HG02588 (cell line): ENCODE measurements at regions not wholly inside any gene's neighbourhood (a gene's known extent, or its start where the extent isn't known, plus 50 kb on each side); places are given as distances from the start of the nearest gene placed in this dataset.

ENCODE experiments used
- ATAC-seq: cut with Tn5 transposase; IDR thresholded peaks from one replicate; pipeline ENCODE4 v1.9.1; 2021; ENCODE audit warnings: mild to moderate bottlenecking, moderate library complexity; ENCODE audit not compliant: unreplicated experiment

GRCh38 chr6:165732696-165733488 lies 69.9 kb upstream of the PDE10A start:
- ATAC-seq: no peak

GRCh38 chr6:165729307-165729936 lies 66.4 kb upstream of the PDE10A start:
- no peak for ATAC-seq

- ATAC-seq: no peak
Measured at GRCh38 chr6:165728216-165728615, 65.2 kb upstream of the PDE10A start.

DNA sequence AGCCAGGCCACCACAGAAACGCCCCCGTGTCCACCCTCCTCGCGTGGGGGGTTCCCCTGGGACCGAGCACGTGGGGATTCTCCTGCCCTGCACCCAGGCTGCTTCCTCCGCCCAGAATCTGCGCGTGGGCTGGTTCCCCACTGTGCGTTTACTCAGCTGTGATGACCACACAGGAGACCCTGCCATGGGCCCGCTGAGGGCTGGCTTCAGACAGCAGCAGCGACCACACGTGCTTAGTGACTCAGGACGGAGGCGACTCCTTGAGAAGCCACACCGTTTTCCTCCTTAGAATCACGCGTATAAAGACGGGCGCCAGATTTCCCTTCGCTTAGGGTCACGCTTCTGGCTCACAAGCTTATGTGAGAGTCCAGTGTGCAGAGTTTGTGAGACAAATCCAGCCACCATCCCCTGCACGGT lies 63.9 kb upstream of the PDE10A start:
- no peak for ATAC-seq

GRCh38 chr6:165726290-165726875 lies 63.3 kb upstream of the PDE10A start:
- no peak for ATAC-seq

DNA sequence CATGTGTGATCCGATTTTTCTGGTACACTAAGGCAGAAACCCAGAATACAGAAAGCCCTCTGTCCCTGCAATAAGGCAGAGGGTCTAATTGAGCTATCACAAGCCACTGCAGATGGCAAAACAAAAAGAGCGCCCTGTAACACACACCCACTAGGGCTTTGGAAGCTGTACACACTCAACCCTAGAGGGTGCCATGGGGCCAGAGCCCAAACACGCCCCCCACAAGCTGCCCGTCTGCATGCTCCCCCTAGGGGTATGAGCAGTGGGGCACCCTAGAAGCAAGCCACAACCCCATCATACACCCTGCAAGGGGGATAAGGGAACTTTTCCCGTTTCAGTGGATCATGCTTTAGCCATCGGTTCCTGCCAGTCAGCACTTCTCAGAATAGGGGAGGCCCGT lies 62.2 kb upstream of the PDE10A start:
- ATAC-seq: no peak

DNA sequence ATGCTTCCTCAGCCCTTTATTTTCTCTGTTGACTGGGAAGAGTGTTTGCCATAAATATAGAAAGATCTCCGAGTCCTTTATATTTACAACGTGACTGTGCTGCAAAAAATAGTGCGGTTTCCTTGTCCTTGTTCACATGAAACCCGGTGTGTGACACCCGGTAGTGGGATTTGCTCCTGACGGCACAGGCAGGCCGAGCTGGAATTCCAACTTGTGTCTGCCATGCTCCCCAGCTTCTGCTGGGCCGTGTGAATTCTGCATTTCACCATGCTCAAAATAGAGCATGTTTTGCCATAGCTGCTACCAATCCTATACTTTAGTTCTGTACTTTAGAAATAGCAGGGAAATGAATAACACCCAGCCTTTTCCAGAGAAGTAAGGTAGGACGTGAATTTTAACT lies 60.3 kb upstream of the PDE10A start:
- ATAC-seq: no peak

DNA sequence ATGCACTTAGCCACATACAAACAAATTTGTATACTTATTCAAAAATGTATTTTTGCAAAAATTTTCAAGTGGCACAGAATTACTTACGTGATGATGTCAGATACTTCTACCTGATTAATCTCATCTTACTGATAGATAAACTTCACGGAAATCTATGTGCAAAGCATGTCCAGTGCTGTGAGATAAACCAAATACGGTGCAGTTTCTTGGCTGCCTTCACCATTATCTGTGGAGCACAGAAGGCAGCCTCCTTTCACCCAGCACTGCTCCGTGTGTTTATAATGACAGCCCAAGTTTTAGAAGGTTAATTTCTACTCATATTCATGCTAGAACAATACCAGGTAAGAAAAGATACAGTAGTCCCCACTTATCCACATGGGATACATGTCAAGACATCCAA lies 59.0 kb upstream of the PDE10A start:
- ATAC-seq: no peak

DNA sequence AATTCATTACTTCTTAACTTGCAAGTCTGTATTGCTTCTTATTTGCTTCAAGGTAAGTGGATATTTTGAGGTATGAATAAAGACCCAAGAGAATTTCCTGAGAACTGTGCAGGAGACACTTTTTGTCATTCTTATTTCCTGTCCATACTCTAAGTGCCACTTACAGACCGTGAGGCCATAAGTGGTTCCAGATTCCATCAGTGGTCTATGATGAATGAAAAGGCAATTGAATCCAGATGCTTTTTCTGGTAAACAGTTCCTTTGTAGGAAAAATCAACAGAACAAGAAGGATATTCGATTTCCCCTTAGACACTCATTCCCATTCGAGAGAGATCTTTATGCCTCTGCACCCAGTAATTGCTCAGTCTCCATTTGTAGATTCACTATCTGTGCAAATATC lies 58.3 kb upstream of the PDE10A start:
- ATAC-seq: no peak

DNA sequence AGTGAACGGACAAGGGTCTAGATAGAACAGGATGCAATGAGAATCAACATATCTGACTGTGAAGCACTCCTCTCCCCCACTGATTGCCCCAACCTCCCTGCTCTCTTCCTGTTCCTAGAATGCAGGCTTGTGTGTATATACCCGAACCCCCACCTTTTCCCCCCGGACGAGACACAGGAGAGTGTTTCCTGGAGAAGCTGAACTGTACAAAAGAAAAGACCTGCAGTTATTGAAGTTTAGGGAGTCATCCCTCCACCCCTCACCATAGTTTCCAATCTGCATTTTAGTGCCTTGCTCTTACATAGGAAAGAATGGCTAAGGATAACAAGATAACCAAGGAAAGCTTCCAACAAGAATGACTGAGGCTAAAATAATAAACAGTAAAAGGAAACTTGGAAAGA lies 55.5 kb upstream of the PDE10A start:
- no peak for ATAC-seq

DNA sequence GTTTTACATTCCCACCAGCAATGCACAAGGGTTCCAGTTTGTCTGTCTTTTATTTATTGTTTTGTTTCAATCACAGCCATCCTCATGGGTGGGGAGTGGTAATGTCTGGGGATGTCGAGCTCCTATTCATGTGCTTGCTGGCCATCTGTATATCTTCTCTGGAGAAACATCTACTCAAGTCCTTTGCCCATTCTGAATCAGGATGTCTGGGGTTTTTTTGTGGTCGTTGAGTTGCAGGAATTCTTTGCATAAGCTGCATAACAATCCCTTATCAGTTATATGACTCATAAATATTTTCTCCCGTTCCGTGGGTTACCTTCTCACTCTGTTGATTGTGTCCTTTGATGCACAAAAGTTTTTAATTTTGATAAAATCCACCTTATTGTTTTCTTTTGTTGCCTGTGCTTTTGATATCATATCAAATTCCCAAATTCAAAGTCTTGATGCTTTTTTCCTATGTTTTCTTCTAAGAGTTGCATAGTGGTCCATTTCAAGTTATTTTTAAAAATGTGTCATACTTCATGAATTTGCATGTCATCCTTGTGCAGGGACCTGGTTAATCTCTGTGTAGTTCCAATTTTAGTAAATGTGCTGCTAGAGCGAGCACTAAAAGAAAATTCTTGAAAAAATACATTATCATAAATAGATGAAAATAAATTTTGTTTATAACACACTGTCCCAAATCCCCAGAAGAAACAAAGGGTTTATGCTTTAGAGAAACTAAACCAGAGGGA lies 54.9 kb upstream of the PDE10A start:
- ATAC-seq: no peak

DNA sequence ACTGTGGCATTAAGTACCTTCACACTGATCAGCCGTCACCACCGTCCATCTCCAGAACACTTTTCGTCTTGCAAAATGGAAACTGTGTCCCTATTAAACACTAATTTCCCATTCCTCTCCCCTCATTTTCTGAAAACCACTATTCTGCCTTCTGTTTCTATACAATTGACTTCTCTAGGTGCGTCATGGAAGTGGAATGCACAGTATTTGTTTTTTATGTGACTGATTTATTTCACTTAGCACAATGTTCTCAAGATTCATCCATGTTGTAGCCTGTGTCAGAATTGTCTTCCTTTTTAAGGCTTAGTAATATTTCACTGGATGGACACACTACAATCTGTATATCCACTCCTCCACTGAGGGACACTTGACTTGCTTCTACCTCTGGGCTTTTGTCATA lies 53.8 kb upstream of the PDE10A start:
- no peak for ATAC-seq

DNA sequence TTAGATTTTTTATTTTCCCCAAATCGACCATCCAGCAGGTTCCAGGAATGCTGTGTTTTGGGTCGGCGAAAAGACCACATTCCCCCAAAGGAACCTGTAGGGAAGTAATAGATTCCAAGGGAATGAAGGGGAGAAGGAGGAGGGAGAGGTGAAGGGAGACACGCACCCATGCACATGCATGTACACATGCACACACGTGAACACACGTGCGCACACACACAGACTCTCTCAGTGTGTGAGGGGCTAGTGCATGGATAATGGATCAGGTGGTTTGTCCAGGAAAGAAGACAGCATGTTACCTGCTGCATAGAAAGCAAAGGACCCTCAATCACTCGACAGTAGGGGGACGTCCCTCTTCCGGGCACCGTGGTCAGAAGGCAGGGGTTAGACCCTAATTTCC lies 52.4 kb upstream of the PDE10A start:
- no peak for ATAC-seq

DNA sequence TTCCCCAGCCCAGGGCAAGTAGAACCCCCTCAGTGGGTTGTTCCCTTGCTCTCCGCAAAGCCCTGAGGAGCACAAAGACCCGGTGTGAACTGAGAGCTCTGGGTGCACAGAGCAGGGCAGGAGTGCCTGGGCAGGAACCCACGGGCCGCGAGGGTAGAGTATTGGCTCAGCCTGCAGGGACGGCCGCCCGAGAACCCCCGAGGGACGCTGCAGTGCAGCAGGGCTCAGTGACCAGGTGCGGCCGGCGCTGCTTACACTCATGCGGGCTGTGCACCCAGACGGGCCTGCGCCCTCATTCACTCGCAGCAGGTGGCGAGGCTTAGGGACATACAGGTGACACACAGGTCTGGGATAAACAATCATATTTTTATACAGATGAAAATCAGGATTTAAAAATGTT lies 51.9 kb upstream of the PDE10A start:
- ATAC-seq: no peak

DNA sequence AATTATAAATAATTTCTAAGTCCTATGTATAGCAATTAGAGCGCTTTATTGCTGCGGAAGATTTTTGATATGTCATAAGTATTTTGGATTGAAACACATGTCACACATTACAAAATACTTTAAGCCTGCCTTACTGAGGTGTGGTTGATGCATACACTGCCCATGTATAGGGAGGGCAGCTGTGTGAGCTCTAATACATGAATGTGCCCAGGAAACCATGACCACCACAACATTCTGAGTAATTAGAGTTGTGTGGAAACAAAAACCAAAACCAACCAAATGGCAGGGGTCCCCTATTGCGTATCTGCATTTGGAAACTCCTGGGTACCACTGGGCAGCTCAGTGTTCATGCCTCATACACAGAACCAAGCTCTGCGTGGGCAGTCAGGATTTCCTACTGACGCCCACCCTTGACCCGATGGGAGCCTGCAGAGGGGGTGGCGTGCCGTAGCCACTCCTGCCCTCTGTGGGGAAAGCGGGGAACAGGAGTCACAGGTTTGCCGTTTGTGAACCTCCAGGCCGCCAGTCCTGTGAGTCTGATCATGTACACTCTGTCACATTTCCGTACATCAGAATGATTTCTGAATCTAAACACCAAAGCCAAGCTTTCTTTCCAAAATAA lies 50.9 kb upstream of the PDE10A start:
- ATAC-seq: no peak
